HUES64 (cell line): ENCODE measurements at regions not wholly inside any gene's neighbourhood (a gene's known extent, or its start where the extent isn't known, plus 50 kb on each side); places are given as distances from the start of the nearest gene placed in this dataset.

Experiments
- H3K27ac ChIP-seq: 2 replicates; pipeline ENCODE4 v1.7.0; 2013; ENCODE audit warnings: low read depth, low read length, inconsistent platforms
- H3K27me3 ChIP-seq: 2 replicates; pipeline ENCODE4 v1.6.1; 2013; ENCODE audit warnings: mild to moderate bottlenecking, low read length; ENCODE audit not compliant: insufficient read depth
- H3K36me3 ChIP-seq: 2 replicates; pipeline ENCODE4 v1.6.1; 2013; ENCODE audit warnings: mild to moderate bottlenecking, low read length; ENCODE audit not compliant: insufficient read depth
- H3K4me1 ChIP-seq: 2 replicates; pipeline ENCODE4 v1.6.1; 2013; ENCODE audit warnings: mild to moderate bottlenecking, low read length, moderate library complexity; ENCODE audit not compliant: insufficient read depth
- H3K4me3 ChIP-seq: 2 replicates; pipeline ENCODE4 v1.5.1; 2013; ENCODE audit warnings: mild to moderate bottlenecking, low read length, moderate library complexity
- H3K9ac ChIP-seq: 2 replicates; pipeline ENCODE4 v1.6.1; 2013; ENCODE audit warnings: mild to moderate bottlenecking, low read depth, low read length
- H3K9me3 ChIP-seq: 2 replicates; pipeline ENCODE4 v1.6.1; 2013; ENCODE audit warnings: low read depth, low read length; ENCODE audit not compliant: insufficient read depth
- WGBS: fragments of 150-250, 120-280 bp; methylation state at CpG from one replicate; pipeline ENCODE4 v1.1.7; 2013; ENCODE audit warnings: missing lambda C conversion rate; 5-methylcytosine and 5-hydroxymethylcytosine counted together

DNA sequence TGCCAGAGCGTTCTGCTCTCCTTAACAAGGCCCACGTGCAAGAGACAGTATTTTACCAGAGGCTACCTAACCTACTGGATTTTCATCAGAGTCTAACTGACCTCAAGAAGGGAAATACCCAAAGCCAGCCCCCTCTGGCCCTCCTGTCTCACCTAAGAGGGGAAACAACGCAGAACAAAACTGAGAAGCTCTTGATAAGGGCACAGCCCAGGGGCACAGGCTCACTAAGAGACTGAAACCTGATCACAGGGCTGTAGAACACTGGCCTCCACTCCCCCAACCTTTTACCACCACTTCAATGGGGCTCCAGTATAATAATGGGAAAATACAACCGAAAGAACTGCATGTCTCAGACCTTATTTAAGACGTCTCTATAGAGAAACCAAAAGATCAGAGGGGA, 449.5 kb upstream of the CAMK1G start:
- H3K9ac ChIP-seq: no peak overlapping the region

DNA sequence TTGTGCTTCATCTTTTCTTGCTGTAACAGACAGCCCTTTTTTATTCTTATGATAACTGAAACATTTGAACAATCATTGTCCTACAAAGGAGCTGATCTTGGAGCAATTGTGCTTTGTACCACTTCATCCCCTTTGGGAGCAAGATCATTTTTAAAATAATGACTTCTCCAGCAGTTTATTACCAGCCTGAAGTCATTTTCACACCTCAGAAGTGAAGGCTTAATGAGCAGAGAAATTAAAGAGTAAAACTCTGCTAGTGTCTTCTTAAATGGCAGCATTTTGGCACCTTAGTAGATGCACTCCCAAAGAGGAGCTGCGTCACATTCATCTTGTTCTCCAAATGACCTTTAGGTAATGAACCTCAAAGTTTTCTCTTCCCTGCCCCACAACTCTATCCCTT, 439.6 kb upstream of the CAMK1G start:
- no peak overlapping the region for H3K4me3 ChIP-seq
- H3K9ac ChIP-seq: no peak overlapping the region
- H3K4me1 ChIP-seq: peaks cover 18% of the 10 kb centered on the region; the same call in 1 of the 2 replicates
- no peaks in the 10 kb centered on the region for H3K27me3 ChIP-seq
- no peak overlapping the region for H3K27ac ChIP-seq
- no peaks in the 10 kb centered on the region for H3K9me3 ChIP-seq
- 93% methylated on average over 1 of the region's 1 CpG for WGBS
- no peaks in the 10 kb centered on the region for H3K36me3 ChIP-seq

More for the DNA sequence above, 449.5 kb upstream of the CAMK1G start:
- Histone ChIP-seq H3K9me3 (peaks cover 6% of the 10 kb centered on the region; the same call in 1 of the 2 replicates), H3K4me1 (peaks cover 22% of the 10 kb centered on the region), H3K4me3 (no peak overlapping the region), H3K36me3 (no peaks in the 10 kb centered on the region), H3K27me3 (no peaks in the 10 kb centered on the region), H3K27ac (no peak overlapping the region)
- WGBS: 85% methylated on average over 5 of the region's 5 CpGs

DNA sequence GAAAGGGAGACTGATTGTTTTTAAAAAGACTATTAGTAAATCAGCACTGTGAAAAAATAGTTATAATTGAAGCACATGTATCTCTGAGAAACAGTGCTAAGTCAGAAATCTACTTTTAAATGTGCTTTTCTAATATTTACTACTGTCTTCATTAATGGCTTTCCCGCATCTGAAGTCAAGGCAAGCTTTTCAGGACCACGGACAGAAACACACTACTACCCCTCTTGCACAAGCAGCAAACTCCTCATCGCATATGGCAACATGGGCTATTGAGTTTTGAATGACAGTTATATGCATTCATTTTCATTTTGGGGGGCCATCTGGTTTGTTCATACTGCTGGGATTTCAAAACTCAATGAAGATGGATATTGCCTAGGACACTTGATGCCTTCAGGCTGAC, 433.4 kb upstream of the CAMK1G start:
- Histone ChIP-seq H3K27ac (no peak overlapping the region), H3K27me3 (no peaks in the 10 kb centered on the region), H3K36me3 (no peaks in the 10 kb centered on the region), H3K9me3 (no peaks in the 10 kb centered on the region), H3K4me3 (no peak overlapping the region), H3K4me1 (peaks cover 4% of the 10 kb centered on the region), H3K9ac (no peak overlapping the region)
- 48% methylated on average over 3 of the region's 3 CpGs for WGBS

DNA sequence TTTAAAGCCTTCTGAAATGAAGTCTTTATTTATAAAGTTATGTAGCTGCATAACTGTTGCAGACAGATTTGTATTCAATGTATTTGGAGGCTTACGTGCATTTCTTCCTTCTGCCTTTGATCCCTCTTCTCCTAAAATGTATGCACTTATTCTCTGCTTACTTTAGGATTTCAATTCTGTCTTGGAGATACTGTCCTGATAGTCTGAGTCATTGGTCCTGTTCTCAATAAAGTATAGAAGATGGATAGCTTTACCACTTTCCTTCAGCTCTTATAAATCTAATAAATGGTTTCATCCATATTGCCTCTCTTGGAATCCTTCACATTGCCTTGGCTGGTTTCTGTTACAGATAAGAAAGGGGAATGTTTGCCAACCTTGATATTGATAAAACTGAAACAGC, 430.1 kb upstream of the CAMK1G start:
- H3K4me3 ChIP-seq: no peak overlapping the region
- no peak overlapping the region for H3K9ac ChIP-seq
- no peaks in the 10 kb centered on the region for H3K27me3 ChIP-seq
- H3K4me1 ChIP-seq: peaks cover 35% of the 10 kb centered on the region
- no peak overlapping the region for H3K27ac ChIP-seq
- 92% methylated on average over 1 of the region's 1 CpG for WGBS
- no peaks in the 10 kb centered on the region for H3K9me3 ChIP-seq
- no peaks in the 10 kb centered on the region for H3K36me3 ChIP-seq

DNA sequence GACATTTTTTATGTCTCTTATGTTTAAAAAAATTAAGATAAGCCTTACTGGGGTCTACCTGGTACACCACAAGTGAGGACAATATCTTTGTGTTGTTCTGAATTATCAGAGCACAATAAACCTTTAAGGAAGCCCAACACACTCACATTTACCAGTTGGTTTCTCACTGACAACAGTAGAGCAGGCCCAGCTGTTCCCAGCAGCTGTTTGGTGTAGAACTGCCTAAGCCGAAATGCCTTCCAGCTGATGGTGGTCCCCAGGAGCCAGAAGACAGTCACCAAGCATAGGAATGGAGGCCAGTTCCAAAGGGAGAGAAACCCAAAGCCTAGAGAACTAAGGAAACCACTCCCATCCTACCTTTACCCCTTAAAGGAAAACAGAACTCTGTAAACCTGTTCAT, 428.6 kb upstream of the CAMK1G start:
- Histone ChIP-seq H3K36me3 (no peaks in the 10 kb centered on the region), H3K4me3 (no peak overlapping the region), H3K4me1 (peaks cover 46% of the 10 kb centered on the region), H3K9ac (no peak overlapping the region), H3K27me3 (no peaks in the 10 kb centered on the region), H3K27ac (peak overlapping the region; percentile 32; the same call in 1 of the 2 replicates), H3K9me3 (no peaks in the 10 kb centered on the region)
- WGBS: 82% methylated on average over 1 of the region's 1 CpG

DNA sequence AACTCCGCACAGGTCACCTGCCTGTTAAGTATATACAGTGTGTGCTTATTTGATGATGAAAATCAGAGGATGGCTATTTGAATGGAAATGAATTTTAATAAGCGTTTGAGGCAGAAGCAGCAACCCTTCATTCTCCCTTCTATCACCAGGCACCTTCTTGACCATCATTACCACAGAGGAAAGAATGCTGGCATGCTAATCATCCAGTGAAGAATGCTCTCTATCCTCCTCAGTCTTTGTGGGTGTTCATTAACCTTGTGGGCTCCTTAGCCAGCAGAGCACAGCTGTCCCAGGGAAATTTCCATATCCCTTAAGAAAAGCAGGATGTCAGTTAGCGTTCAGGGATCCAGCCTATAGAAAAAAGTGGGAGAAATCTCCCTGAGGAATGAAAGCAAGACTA, 428.0 kb upstream of the CAMK1G start:
- Histone ChIP-seq H3K9me3 (no peaks in the 10 kb centered on the region), H3K27me3 (no peaks in the 10 kb centered on the region), H3K27ac (peak overlapping the region; percentile 67), H3K36me3 (no peaks in the 10 kb centered on the region), H3K4me1 (peaks cover 46% of the 10 kb centered on the region), H3K9ac (no peak overlapping the region), H3K4me3 (no peak overlapping the region)
- WGBS: 28% methylated on average over 3 of the region's 3 CpGs

DNA sequence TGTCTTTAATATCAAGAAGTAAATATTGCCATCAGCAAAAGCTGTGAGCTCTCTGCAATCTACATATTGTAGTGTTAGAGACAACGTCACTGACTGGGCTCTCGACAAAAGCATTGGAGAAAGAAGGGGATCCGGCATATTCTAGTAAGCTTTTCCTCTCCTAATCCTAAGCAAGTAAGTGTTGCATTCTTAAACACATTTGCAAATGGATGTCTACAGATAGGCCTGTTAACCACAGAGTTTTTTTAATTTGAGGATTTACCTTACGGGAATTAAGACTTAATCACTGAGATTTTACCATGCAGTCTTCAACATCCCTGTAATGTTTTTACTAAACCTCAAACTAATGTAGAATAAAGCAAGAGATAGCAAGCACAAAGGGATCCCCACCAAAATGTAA, 426.5 kb upstream of the CAMK1G start:
- no peaks in the 10 kb centered on the region for H3K9me3 ChIP-seq
- H3K36me3 ChIP-seq: no peaks in the 10 kb centered on the region
- H3K27me3 ChIP-seq: no peaks in the 10 kb centered on the region
- peak overlapping the region; percentile 58 for H3K27ac ChIP-seq
- 0 out of 2 replicates have a peak overlapping the region, but pooled peaks have one; percentile 8 for H3K9ac ChIP-seq
- peaks cover 46% of the 10 kb centered on the region for H3K4me1 ChIP-seq
- 33% methylated on average over 4 of the region's 4 CpGs for WGBS
- H3K4me3 ChIP-seq: no peak overlapping the region

DNA sequence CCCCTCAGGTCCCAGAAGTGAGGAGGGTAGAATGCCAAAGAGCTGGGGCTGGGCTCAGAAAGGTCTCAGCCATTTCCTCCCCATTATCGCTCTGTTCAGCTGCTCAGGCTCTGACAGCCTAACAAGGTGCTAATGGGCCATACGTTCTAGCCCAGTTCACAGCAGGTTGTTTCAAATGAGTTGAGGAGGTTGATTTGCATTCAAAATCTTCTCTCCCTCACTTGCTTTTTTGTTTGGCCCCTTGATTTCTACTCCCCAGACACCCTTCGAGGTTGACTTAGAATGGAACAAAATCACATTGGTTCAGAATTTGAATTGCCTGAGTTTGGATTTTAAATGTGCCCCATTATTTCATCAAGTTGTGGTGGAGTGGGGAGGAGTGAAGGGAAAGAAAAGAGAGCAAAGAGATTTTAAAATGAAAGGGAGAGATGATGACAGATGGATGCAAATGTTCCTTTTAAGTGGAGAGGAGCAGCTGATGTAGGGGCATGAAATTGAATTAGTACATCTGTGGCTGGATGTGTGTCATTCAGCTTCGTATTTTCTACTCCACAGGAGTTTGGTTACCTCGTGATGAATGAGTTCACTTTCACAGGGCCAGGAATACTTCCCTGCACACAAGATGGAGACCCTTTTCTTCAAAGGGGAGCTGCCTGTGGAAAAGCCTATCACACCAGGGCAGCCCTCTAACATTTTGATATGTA, 425.8 kb upstream of the CAMK1G start:
- Histone ChIP-seq H3K27ac (peak overlapping the region; percentile 58; the same call in 1 of the 2 replicates), H3K36me3 (no peaks in the 10 kb centered on the region), H3K9me3 (no peaks in the 10 kb centered on the region), H3K27me3 (no peaks in the 10 kb centered on the region), H3K9ac (no peak overlapping the region), H3K4me1 (peaks cover 46% of the 10 kb centered on the region), H3K4me3 (no peak overlapping the region)
- whole genome bisulfite sequencing: 9% methylated on average over 4 of the region's 5 CpGs

DNA sequence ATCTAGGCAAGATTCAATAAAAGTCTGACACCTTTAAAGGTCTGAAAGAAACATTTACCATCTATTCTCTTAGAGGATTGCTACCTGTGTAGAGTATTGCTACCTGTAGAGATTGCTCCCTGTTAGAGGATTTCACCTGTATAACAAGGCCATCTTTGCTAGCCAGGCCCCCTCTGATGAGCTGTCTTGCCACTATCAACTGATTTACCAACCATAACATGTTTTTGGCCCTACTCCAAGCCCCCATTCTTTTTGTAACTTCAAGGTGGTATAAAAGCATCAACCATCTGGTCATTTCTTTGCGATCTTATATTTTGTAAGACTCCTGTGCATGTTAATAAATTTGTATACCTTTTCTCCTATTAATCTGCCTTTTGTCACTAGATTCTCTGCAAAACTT, 424.7 kb upstream of the CAMK1G start:
- WGBS: no CpG with 5 or more reads among the region's 1 CpG
- H3K9me3 ChIP-seq: no peaks in the 10 kb centered on the region

DNA sequence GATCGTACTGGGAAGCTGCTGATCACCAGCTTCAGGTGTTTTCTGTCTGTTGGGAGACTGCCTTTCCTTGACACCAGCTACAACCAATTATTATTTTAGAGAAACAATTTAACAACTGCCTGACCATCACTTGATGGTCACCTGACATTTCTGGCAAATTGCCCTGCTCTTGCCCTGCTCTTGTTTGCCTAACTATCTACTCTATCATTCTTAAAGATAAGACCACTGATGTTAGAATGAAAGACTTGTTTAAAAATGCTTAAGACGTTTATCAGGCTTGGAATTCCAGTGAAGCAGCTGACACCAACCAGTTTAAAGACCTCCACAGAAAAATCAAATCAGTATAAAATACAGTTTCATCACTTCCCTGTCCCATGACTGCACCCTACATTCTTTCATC, 423.3 kb upstream of the CAMK1G start:
- peaks cover 41% of the 10 kb centered on the region for H3K4me1 ChIP-seq
- 81% methylated on average over 2 of the region's 2 CpGs for WGBS
- H3K27me3 ChIP-seq: no peaks in the 10 kb centered on the region
- no peak overlapping the region for H3K27ac ChIP-seq
- H3K9ac ChIP-seq: no peak overlapping the region
- no peak overlapping the region for H3K4me3 ChIP-seq
- no peaks in the 10 kb centered on the region for H3K36me3 ChIP-seq
- no peaks in the 10 kb centered on the region for H3K9me3 ChIP-seq

More for the DNA sequence above, 424.7 kb upstream of the CAMK1G start:
- Histone ChIP-seq H3K4me3 (no peak overlapping the region), H3K4me1 (peaks cover 46% of the 10 kb centered on the region), H3K36me3 (no peaks in the 10 kb centered on the region), H3K9ac (no peak overlapping the region; the same call in 1 of the 2 replicates), H3K27me3 (no peaks in the 10 kb centered on the region), H3K27ac (peak overlapping the region; percentile 17; the same call in 1 of the 2 replicates)

DNA sequence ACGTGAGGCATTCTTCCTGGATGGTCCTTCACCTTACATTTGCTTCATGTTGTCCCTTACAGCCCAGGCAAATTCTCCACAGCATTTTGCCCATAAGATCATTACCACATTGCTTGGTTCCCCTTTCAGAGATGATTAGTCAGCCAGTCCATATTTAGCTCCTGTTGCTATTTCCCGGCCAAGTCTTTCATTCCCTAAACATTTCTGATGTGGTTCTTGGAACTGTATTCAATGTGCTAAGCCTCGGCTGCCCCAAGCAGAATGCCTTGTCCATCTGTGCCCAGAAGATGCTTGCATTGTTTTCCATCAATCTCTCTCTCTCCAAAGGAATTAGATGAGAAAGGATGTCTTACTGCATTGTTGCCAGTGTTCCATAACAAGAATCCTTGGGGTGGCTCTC, 420.9 kb upstream of the CAMK1G start:
- 95% methylated on average over 3 of the region's 3 CpGs for WGBS
- H3K27ac ChIP-seq: no peak overlapping the region
- H3K9ac ChIP-seq: no peak overlapping the region
- H3K4me1 ChIP-seq: peaks cover 19% of the 10 kb centered on the region
- no peaks in the 10 kb centered on the region for H3K27me3 ChIP-seq
- H3K9me3 ChIP-seq: 0 out of 2 replicates have a peak, but pooled peaks cover 6% of the 10 kb centered on the region
- no peak overlapping the region for H3K4me3 ChIP-seq
- H3K36me3 ChIP-seq: no peaks in the 10 kb centered on the region
